ENCODE measurements at regions not wholly inside any gene's neighbourhood (a gene's known extent, or its start where the extent isn't known, plus 50 kb on each side); places are given as distances from the start of the nearest gene placed in this dataset.

DNA sequence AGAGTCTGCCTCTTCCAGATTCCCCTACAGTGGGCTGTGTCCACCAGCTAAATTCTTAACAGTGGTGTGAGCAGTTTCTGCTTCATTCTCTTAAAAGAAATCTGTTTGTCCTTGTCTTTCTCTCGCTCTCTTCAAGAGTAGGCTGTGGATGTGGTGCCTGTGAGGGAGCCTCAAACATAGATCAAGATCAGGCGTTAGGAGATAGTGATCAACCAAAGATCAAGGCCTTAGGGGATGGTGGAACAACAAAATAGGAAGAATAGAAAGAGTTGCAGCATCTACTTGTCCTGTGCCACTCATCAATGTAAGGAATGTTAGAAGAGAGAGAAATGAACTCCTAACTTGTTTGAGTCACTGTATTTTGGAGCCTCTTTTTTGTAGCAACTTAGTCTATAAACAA is 144.2 kb downstream of the AASDH start:
- FAIRE-seq = no peak
- no peak for DNase-seq (ENCODE audit: low spot score in 2 of 2)

DNA sequence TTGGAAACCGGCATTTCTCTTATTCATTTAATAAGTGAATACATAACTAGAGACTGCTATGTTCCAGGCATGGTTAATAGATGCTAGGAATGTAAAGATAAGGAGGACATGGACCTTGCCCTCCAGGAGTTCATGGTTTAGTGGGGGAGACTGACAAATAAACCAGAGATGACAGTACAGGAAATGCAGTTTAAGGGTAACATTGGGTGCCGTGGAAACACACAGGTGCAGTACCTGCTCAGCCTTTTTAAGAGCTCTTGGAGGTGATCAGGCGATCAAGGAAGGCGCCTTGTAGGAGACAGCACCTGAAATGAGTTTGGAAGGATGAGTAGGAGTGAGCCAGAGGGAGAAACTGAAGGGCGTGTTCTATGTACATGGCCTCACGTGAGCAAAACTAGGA is 145.8 kb downstream of the AASDH start:
- DNase-seq (ENCODE audit: low spot score in 2 of 2) (no peak), FAIRE-seq (no peak)

DNA sequence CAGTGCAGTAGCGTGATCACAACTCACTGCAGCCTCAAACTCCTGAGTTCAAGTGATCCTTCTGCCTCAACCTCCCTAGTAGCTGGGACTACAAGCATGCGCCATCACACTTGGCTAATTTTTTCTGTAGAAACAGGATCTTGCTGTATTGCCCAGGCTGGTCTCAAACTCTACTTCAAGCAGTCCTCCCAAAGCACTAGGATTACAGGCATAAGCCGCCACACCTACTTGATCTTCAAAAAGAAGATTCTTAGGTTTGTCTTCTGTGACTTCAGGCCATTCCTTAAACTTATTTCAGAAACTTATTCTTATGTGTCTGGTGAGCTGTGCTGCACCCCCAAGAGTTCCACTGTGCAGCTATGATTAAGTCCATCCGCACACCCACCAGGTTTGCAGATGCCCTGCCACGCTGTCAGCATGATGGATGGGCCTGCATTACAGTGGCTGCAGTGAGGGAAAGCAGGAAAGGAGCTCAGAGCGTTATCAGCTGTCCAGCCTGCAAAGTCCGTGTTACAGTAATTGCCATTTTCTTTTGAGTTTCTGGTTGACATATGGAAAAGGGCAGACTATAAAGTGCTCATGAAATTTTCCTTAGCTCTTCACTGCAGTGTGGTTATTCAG is 146.6 kb downstream of the AASDH start:
- DNase-seq (ENCODE audit: low spot score in 2 of 2) (no peak), FAIRE-seq (no peak)

DNA sequence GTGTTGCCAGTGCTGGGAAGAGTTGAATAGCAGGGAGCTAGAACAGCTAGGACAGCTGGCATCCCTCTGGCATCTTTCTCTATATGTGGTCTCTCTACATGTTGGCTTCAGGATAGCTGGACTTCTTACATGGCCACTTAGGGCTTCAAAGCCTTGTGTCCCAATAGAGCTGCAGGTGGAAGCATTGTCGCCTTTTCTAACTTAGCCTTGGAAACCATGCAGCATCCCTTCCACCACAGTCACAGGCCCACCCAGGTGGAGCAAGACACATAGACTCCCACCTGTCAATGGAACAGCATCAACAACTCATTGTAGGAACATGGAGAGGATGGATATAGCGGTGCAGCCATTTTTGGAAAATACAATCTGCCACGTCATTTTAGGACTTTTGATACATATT is 149.0 kb downstream of the AASDH start:
- no peak for DNase-seq (ENCODE audit: low spot score in 2 of 2)
- no peak for FAIRE-seq

DNA sequence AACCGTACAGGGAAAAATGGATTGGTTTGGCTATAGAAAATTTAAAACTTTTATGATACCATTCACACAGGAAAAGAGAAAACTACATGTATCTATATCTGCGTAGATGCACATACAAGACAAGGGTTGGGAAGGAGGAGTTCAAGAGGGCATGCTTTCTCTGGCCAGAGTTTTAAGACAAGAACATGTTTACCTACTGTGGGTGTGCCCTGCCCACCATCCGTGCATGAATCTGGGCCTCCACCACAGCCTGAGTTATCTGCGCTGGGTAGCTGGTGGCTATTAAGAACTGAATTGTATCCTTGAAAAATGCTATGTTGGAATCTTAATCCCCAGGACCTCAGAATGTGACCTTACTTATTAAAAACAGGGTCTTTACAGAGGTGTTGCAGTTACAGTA is 151.6 kb downstream of the AASDH start:
- DNase-seq (ENCODE audit: low spot score in 2 of 2) (no peak), FAIRE-seq (no peak)

DNA sequence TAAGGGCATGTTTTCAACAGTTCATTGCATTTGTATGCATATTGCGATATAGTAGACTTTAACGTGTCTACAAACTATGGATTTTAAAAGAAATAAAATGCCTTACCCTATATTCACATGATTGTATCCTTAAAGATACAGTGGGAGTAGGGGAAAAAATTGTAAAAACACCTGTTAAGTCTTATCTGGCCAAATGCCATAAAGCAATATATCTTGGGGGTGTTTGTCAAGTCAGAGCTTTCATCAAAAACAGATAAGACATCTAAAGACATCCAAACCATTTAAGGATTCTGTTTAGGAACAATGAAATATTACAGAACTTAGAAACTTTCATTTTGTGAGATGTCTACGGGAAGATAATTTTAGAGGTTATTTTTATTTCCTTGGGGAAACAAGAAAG is 152.3 kb downstream of the AASDH start:
- DNase-seq (ENCODE audit: low spot score in 2 of 2) (no peak), FAIRE-seq (no peak)

DNA sequence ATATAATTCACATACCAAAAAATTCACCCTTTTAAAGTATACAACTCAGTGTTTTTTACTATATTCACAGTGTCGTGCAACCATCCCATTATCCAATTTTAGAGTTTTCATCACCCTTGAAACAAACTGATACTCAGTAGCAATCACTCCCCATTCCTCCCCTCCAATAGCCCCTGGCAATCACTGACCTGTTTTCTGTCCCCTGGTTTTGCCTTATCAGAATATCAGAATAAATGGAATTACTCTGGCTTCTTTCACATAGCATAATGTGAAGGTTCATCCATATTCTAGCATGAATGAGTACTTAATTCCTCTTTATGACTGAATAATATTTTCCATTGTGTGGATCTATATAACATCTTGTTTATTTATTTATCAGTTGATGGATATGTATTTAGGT is 153.2 kb downstream of the AASDH start:
- DNase-seq (ENCODE audit: low spot score in 2 of 2) (no peak), FAIRE-seq (no peak)

DNA sequence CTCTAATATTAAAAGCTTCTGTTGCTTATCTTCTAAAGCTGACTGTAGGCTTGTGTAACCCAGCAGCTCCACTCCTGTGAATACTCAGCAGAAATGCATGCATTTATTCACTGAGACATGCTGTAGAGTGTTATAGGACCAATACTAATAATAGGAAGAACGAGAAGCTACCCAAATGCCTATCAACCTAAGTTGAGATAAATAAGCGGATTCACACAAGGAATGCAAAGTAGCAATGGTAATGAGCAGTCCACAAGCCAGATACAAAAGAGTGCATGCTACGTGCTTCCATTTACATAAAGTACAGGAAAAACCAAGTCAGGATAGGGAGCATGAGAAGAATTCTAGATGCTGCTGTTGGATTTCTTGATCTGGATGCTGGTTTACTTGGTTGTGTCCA is 155.9 kb downstream of the AASDH start:
- FAIRE-seq (no peak), DNase-seq (ENCODE audit: low spot score in 2 of 2) (no peak)

DNA sequence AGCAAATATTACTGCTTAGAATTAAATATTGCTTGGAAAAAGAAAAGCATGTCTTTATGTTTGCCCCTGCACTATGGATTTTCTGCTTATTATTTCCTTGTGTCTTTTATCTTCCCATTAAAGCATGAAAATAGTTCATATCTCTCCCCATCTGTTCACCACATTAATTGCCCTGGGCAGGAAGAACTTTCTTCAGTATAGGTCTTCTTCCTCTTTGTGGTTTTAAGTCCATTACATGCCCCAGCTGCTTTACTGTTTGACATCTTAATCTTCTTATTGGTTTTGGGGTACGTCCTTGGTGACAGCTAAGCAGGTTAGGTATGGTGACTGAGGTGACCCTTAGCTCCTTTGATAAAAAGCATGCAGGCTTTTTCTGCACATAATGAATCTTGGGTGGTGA is 157.3 kb downstream of the AASDH start:
- DNase-seq (ENCODE audit: low spot score in 2 of 2) (no peak), FAIRE-seq (no peak)

DNA sequence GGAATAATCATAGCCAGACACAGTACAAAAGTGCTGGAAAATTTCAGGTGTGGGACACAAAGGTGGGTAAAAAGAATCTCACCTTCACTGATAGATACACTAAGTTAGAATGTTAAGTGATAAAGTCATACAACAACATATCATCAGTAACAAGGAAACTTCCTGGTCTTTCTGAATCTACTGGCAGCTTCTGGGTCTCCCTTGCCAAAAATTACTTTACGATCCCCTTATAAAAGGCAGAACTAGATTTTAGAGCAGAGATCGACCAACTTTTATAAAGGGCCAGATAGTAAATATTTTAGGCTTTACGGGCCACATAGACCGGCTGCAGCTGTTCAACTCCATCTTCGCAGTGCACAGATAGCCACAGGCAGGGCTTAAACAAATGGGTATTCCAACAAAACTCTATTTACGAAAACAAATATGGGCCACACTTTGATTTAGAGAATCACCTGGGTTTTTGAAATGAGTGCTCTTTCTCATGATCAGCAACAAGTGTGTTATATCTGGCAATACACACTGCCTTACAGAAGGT is 159.9 kb downstream of the AASDH start:
- no peak for DNase-seq (ENCODE audit: low spot score in 2 of 2)
- FAIRE-seq = no peak

DNA sequence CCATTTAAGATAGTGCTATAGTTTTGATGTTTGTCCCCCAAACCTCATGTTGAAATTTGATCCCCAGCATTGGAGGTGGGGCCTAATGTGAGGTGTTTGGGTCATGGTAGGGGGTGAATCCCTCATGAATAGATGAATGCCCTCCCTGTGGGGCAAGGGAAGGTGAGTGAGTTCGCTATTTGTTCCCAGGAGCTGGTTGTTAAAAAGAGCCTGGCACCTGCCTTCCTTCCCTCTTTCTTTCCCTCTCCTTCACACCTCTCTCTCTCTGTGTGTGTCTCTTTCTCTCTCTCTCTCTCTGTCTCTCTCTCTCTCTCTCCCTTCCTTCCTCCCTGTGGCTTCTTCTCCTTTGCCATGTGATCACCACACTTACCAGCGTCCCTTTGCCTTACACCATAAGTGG is 160.7 kb downstream of the AASDH start:
- no peak for DNase-seq (ENCODE audit: low spot score in 2 of 2)
- FAIRE-seq = no peak

DNA sequence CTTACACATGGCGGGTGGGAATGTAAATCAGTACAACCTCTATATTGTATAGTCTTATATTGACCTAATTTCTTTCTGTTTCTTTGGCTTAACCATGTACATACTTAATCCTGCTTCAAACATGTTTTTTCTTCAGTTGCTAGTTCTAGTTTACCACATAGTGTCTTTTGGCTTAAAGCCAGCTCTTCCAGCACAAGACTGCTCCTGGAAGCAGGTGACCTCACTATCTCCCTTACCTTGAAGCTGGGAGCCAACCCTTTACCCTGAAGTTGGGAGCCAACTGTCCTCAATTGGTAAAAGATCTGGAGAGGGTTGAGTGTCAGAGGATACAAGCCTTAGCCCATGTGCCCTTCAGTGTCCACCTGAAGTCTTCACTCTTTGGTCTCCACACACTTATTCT is 162.7 kb downstream of the AASDH start:
- no peak for FAIRE-seq
- no peak for DNase-seq (ENCODE audit: low spot score in 2 of 2)

DNA sequence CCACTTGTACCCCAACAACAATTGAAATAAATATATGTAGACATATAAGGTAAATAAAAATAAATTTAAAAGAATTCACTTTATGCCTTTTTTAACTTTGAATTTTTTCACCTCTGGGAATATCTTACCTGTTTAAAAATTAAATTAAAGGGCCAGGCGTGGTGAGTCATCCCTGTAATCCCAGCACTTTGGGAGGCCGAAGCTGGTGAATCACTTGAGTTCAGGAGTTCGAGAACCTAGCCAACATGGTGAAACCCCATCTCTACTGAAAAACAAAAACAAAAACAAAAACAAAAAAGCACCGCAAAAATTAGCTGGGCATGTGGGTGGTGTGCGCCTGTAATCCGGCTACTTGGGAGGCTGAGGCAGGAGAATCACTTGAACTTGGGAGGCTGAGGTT is 164.8 kb downstream of the AASDH start:
- no peak for FAIRE-seq
- DNase-seq (ENCODE audit: low spot score in 2 of 2) = no peak

DNA sequence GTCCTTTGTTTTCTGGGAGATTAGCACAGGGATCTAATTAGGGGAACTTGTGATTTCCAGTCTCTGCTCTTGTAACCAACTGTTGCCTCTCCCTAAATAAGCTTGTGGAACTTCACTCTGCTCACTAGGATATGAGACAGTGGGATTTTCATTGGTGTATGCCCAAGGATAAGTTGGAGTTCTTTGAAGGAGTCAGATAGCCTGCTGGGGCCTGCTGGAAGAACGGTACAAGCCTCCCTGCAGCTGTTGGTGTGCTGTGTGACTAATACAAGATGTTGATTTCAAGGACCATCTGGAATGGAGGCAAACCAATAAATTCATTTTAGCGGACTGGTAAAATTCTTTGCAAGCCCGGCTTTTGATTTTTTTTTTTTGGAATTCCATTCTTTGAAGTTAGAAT is 167.0 kb downstream of the AASDH start:
- no peak for FAIRE-seq

DNA sequence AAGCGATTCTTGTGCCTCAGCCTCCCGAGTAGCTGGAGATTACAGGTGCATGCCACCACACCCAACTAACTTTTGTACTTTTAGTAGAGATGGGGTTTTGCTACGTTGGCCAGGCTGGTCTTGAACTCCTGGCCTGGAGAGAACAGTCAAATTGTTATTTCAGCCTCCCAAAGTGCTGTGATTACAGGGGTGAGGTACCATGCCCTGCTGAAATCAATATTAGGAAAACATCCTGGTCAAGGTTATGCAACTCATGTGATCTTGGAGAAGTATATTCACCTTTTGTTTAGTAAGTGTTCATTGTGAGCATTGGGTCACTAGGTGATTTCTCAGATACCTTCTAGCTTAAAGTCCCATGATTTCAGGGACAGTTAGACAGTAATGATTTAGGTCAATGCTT is 167.8 kb downstream of the AASDH start:
- FAIRE-seq = no peak
- no peak for DNase-seq (ENCODE audit: low spot score in 2 of 2)

More for the DNA sequence above, 167.0 kb downstream of the AASDH start:
- no peak for DNase-seq (ENCODE audit: low spot score in 2 of 2)

DNA sequence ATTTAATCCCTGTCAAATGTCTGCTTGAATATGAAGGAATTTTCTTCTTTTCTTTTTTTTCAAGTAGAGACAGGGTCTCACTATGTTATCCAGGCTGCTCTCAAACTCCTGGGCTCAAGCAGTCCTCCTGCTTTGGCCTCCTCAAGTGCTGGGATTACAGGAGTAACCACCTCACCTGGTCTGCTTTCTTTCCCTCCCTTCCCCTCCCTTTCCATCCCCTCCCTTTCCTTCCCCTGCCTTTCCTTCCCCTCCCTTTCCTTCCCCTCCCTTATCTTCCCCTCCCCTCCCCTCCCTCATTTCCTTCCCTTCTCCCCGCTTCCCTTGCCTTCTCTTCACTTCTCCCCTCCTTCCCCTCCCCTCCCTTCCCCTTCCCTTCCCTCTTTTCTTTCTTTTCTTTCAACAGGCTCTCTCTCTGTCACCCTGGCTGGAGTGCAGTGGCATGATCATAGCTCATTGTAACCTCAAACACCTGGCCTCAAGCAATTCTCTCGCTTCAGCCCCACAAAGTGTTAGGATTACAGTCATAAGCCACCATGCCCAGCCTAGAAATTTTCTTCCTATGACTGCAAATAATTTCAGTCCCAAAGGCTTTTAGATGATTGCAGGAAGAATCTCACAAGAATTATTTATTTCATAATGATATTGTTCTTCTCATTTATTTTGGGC is 168.9 kb downstream of the AASDH start:
- FAIRE-seq (no peak), DNase-seq (ENCODE audit: low spot score in 2 of 2) (no peak)

DNA sequence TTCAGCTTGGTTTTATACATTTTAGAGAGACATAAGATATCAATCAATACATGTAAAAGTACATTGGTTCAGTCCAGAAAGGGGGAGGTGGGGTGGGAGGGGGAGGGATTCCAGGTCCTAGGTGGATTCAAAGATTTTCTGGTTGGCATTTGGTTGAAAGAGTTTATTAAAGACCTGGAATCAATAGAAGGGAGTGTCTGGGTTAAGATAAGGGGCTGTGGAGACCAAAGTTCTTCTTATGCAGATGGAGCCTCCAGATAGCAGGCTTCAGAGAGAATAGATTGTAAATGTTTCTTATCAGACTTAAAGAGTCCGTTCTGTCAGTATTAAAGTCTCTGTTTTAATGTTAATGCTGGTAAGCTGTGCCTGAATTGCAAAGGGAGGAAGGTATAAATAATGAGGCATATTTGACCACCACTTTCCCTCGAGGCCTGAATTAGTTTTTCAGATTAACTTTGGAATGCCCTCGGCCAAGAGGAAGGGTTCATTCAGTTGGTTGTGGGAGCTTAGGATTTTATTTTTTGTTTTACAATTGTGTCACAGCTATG is 169.9 kb downstream of the AASDH start:
- no peak for FAIRE-seq

DNA sequence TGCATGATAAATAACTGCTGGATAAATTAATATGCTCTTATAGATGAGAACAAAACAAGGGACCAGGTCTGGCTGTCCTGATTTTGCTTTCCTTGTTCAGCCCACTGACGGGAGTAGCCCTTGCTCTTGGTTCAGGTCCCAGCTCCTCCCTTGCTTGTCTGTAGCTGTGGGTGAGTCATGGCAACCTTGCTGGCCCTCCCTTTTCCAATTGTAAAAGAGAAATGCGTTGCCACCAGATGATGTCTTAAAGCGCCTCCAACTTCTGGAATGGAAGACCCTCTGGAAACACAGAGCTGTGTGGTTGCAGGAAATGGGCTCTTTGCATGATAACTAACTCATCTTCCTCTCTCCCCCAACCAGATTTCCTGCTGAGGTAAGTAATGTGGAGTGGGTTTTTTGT is 171.4 kb downstream of the AASDH start:
- FAIRE-seq (no peak), DNase-seq (ENCODE audit: low spot score in 2 of 2) (no peak)

More for the DNA sequence above, 169.9 kb downstream of the AASDH start:
- no peak for DNase-seq (ENCODE audit: low spot score in 2 of 2)

DNA sequence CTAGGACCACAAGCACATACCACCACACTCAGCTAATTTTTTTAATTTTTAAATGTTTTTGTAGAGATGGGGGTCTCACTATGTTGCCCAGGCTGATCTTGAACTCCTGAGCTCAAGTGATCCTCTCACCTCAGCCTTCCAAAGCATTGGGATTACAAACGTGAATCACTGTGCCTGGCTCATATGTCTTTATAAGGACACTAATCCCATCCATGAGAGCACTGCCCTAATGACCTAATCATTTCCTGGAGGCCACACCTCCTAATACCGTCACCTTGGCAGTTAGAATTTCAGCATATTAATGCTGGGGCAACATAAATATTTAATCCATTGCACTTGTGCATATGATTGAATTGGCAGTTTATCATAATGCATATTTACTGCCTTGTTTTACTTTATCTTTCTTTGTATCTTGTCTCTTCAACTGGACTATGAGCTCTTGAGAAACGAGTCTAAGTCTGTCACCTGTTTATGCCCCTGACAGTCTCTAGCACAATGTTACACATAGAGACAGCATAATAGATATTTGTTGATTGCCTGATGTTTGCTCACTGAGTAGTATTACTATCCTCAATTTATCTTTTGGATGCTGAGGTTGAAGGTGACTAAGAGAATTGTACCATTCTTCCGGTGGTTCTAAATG is 172.0 kb downstream of the AASDH start:
- no peak for DNase-seq (ENCODE audit: low spot score in 2 of 2)
- FAIRE-seq = no peak

DNA sequence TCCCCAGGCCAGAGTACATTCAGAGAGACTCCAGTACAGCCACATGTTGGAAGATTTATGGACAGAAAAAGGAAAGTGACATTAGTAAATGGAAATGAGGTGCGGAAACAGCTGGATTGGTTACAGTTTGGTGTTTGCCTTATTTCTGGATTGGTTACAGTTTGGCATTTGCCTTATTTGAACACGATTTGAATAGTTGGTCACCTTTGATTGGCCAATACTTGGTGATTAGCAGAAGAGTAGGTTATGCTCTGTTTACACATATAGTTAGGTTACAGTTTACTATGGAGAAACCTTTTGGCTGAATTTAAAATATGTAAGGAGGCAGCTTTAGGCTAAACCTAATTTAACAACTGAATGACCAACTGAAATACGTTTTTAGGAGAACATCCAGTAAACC is 173.7 kb downstream of the AASDH start:
- FAIRE-seq = no peak

DNA sequence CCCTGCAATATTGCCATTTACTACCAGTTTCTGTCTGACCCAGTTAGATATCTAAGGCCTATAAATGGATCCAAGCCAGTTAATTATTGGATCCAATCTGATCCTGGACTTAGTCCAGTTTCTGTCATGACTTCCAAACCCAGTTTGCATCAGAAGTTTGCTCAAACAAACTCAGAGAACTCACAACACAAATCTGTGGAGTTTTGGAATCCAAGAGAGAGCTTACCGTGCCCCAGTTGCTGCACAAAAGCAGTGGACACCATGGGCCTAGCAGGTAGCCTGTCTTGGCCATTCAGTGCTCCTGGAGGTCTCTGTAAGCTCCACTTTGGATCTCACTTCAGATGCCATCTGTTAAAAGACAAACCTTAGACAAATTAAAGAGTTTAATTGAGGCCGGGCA is 174.5 kb downstream of the AASDH start:
- no peak for DNase-seq (ENCODE audit: low spot score in 2 of 2)
- no peak for FAIRE-seq

More for the DNA sequence above, 173.7 kb downstream of the AASDH start:
- no peak for DNase-seq (ENCODE audit: low spot score in 2 of 2)

DNA sequence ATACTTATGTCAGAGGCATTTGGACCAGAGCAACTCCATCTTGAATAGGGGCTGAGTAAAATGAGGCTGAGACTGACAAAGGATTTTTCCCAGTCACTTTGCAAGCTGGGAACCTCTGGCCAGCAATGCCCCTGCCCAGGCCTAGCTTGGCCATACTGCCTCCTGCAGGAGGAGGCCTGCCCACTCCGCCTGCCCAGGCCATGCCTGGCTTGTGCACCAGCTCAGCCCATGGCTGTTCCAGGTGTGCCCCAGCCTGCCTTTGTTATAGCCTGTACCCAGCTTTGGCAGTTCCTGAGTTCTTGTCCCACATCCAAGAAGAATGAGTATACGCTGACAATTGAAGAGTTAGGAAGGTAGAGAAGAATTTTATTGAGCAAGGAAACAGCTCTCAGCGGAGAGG is 176.1 kb downstream of the AASDH start:
- no peak for DNase-seq (ENCODE audit: low spot score in 2 of 2)

More for the DNA sequence above, 176.1 kb downstream of the AASDH start:
- FAIRE-seq = no peak

All from frontal cortex (tissue), 3 donors.